ENCODE measurements at regions not wholly inside any gene's neighbourhood (a gene's known extent, or its start where the extent isn't known, plus 50 kb on each side); places are given as distances from the start of the nearest gene placed in this dataset.
"Not testable (repeated sequence)": the region's sequence is repeated elsewhere in the genome, so short reads cannot be mapped to it uniquely, and the experiment has no call there.

GRCh38 chr12:90208379-90208778 lies 499.7 kb upstream of the ATP2B1 start:
- DNase-seq (ENCODE audit: low read depth), result not testable (repeated sequence)

- DNase-seq (ENCODE audit: low read depth), result no peak
Observed at GRCh38 chr12:90207799-90208198, 499.2 kb upstream of the ATP2B1 start.

- no peak for DNase-seq (ENCODE audit: low read depth)
Observed at GRCh38 chr12:90205165-90205564, 496.5 kb upstream of the ATP2B1 start.

- no peak for DNase-seq (ENCODE audit: low read depth)
Observed at GRCh38 chr12:90203556-90203955, 494.9 kb upstream of the ATP2B1 start.

GRCh38 chr12:90199006-90199405 lies 490.4 kb upstream of the ATP2B1 start:
- DNase-seq (ENCODE audit: low read depth), result no peak

GRCh38 chr12:90193500-90193899 lies 484.9 kb upstream of the ATP2B1 start:
- no peak for DNase-seq (ENCODE audit: low read depth)

GRCh38 chr12:90188857-90189256 lies 480.2 kb upstream of the ATP2B1 start:
- no peak for DNase-seq (ENCODE audit: low read depth)

- no peak for DNase-seq (ENCODE audit: low read depth)
Observed at GRCh38 chr12:90183201-90183600, 474.6 kb upstream of the ATP2B1 start.

- no peak for DNase-seq (ENCODE audit: low read depth)
Observed at GRCh38 chr12:90181216-90181615, 472.6 kb upstream of the ATP2B1 start.

- no peak for DNase-seq (ENCODE audit: low read depth)
Observed at GRCh38 chr12:90174956-90175355, 466.3 kb upstream of the ATP2B1 start.

- no peak for DNase-seq (ENCODE audit: low read depth)
Observed at GRCh38 chr12:90174198-90174510, 465.5 kb upstream of the ATP2B1 start.

GRCh38 chr12:90173499-90174197 lies 465.0 kb upstream of the ATP2B1 start:
- no peak for DNase-seq (ENCODE audit: low read depth)

GRCh38 chr12:90172524-90172923 lies 463.9 kb upstream of the ATP2B1 start:
- DNase-seq (ENCODE audit: low read depth), result no peak

GRCh38 chr12:90170740-90171139 lies 462.1 kb upstream of the ATP2B1 start:
- DNase-seq (ENCODE audit: low read depth), result no peak

- DNase-seq (ENCODE audit: low read depth), result no peak
Observed at GRCh38 chr12:90167518-90168208, 459.0 kb upstream of the ATP2B1 start.

- DNase-seq (ENCODE audit: low read depth), result no peak
Observed at GRCh38 chr12:90166671-90167070, 458.0 kb upstream of the ATP2B1 start.

- DNase-seq (ENCODE audit: low read depth), result no peak
Observed at GRCh38 chr12:90166012-90166411, 457.4 kb upstream of the ATP2B1 start.

GRCh38 chr12:90163975-90164374 lies 455.3 kb upstream of the ATP2B1 start:
- no peak for DNase-seq (ENCODE audit: low read depth)

GRCh38 chr12:90153827-90154226 lies 445.2 kb upstream of the ATP2B1 start:
- no peak for DNase-seq (ENCODE audit: low read depth)

GRCh38 chr12:90152897-90153624 lies 444.4 kb upstream of the ATP2B1 start:
- no peak for DNase-seq (ENCODE audit: low read depth)

GRCh38 chr12:90151491-90152015 lies 442.9 kb upstream of the ATP2B1 start:
- no peak for DNase-seq (ENCODE audit: low read depth)

GRCh38 chr12:90149453-90149852 lies 440.8 kb upstream of the ATP2B1 start:
- no peak for DNase-seq (ENCODE audit: low read depth)
